ENCODE measurements at regions not wholly inside any gene's neighbourhood (a gene's known extent, or its start where the extent isn't known, plus 50 kb on each side); places are given as distances from the start of the nearest gene placed in this dataset.
"Not testable (repeated sequence)": the region's sequence is repeated elsewhere in the genome, so short reads cannot be mapped to it uniquely, and the experiment has no call there.

GRCh38 chr1:213541641-213542040, 446.1 kb upstream of the PROX1 start:
- no peak for DNase-seq (ENCODE audit: low spot score)
- no peaks in the 10 kb centered on the region for H3K4me1 Mint-ChIP-seq
- ATAC-seq, result no peak
- no peaks in the 10 kb centered on the region for H3K9me3 Mint-ChIP-seq
- ChIA-PET CTCF (no interaction called here), POLR2A (no interaction called here)
- no peak overlapping the region for H3K27ac Mint-ChIP-seq
- H3K36me3 Mint-ChIP-seq, result no peaks in the 10 kb centered on the region
- no peak for TF ChIP-seq ARID4B (CRISPR knock-in tag; IDR thresholded peaks at IDR 0.05; ENCODE audit: borderline replicate concordance)
- no peak for TF ChIP-seq NFYB (CRISPR knock-in tag; conservative IDR thresholded peaks at IDR 0.05; ENCODE audit: low read depth)
- no peak for TF ChIP-seq IRF2 (CRISPR knock-in tag; IDR thresholded peaks at IDR 0.05; ENCODE audit: borderline replicate concordance, low read depth)
- no peak for TF ChIP-seq ZNF423 (CRISPR knock-in tag; IDR thresholded peaks at IDR 0.05)
- no peak for TF ChIP-seq USF2 (CRISPR knock-in tag; IDR thresholded peaks at IDR 0.05)
- no peak for TF ChIP-seq PREB (CRISPR knock-in tag; IDR thresholded peaks at IDR 0.05; ENCODE audit: borderline replicate concordance)
- no peak for TF ChIP-seq SOX15 (CRISPR knock-in tag; IDR thresholded peaks at IDR 0.05)
- no peak for TF ChIP-seq ELF4 (CRISPR knock-in tag; IDR thresholded peaks at IDR 0.05; ENCODE audit: low read depth)
- no peak for TF ChIP-seq ATF2 (CRISPR knock-in tag; IDR thresholded peaks at IDR 0.05; ENCODE audit: borderline replicate concordance, low read depth)
- TF ChIP-seq ZNF425 (CRISPR knock-in tag; conservative IDR thresholded peaks at IDR 0.05), result no peak
- TF ChIP-seq ESRRA (CRISPR knock-in tag; IDR thresholded peaks at IDR 0.05; ENCODE audit: borderline replicate concordance), result no peak
- no peak for TF ChIP-seq MLX (CRISPR knock-in tag; IDR thresholded peaks at IDR 0.05)
- no peak for TF ChIP-seq KAT7 (CRISPR knock-in tag; IDR thresholded peaks at IDR 0.05; ENCODE audit: borderline replicate concordance)
- no peaks in the 10 kb centered on the region for H3K27me3 Mint-ChIP-seq (ENCODE audit: low read depth)
- no peak overlapping the region for H3K4me3 Mint-ChIP-seq

- POLR2A ChIA-PET; H3K27me3 Mint-ChIP-seq (ENCODE audit: low read depth); DNase-seq (ENCODE audit: low spot score); CTCF ChIA-PET; H3K4me1 Mint-ChIP-seq; ATAC-seq; H3K9me3 Mint-ChIP-seq; H3K4me3 Mint-ChIP-seq; H3K36me3 Mint-ChIP-seq; H3K27ac Mint-ChIP-seq: not testable (repeated sequence)
- peak; percentile 14; the same call in 1 of the 2 replicates for TF ChIP-seq HMGA2 (CRISPR knock-in tag; IDR thresholded peaks at IDR 0.05)
Measured at GRCh38 chr1:213545181-213545580, 442.6 kb upstream of the PROX1 start.
